H9 (cell line): ENCODE measurements at regions not wholly inside any gene's neighbourhood (a gene's known extent, or its start where the extent isn't known, plus 50 kb on each side); places are given as distances from the start of the nearest gene placed in this dataset.

Source experiments
- DNase-seq: peaks from one replicate; pipeline ENCODE4 v3.0.0-alpha.2; 2017
- H2AFZ ChIP-seq: one replicate; pipeline ENCODE4 v1.6.1; 2013; ENCODE audit warnings: mild to moderate bottlenecking, low read length, control low read depth, moderate library complexity
- H2AK5ac ChIP-seq: 2 replicates; pipeline ENCODE4 v1.6.1; 2013; ENCODE audit warnings: low read length, control low read depth, mixed read lengths; ENCODE audit not compliant: insufficient read length
- H2BK120ac ChIP-seq: one replicate; pipeline ENCODE4 v1.6.1; 2013; ENCODE audit warnings: low read depth, mild to moderate bottlenecking, low read length, control low read depth, inconsistent platforms; ENCODE audit not compliant: poor library complexity, severe bottlenecking
- H2BK12ac ChIP-seq: 2 replicates; pipeline ENCODE4 v1.6.1; 2013; ENCODE audit warnings: low read length, control low read depth, mixed read lengths, low read depth; ENCODE audit not compliant: insufficient read length
- H2BK15ac ChIP-seq: 2 replicates; pipeline ENCODE4 v1.6.1; 2013; ENCODE audit warnings: low read depth, low read length, control low read depth
- H2BK20ac ChIP-seq: one replicate; pipeline ENCODE4 v1.6.1; 2013; ENCODE audit warnings: low read depth, mild to moderate bottlenecking, low read length, control low read depth, inconsistent platforms; ENCODE audit not compliant: poor library complexity, severe bottlenecking
- H2BK5ac ChIP-seq: 2 replicates; pipeline ENCODE4 v1.6.1; 2013; ENCODE audit warnings: low read length, control low read depth, mixed read lengths; ENCODE audit not compliant: insufficient read length
- H3K14ac ChIP-seq: 2 replicates; pipeline ENCODE4 v1.6.1; 2013; ENCODE audit warnings: low read length, control low read depth; ENCODE audit not compliant: insufficient read depth
- H3K18ac ChIP-seq: 2 replicates; pipeline ENCODE4 v1.6.1; 2013; ENCODE audit warnings: low read depth, mild to moderate bottlenecking, mixed read lengths, low read length, control low read depth; ENCODE audit not compliant: insufficient read length
- H3K23ac ChIP-seq: 2 replicates; pipeline ENCODE4 v1.6.1; 2013; ENCODE audit warnings: low read length, control low read depth, mixed read lengths, low read depth; ENCODE audit not compliant: insufficient read length
- H3K23me2 ChIP-seq: 2 replicates; pipeline ENCODE4 v1.6.1; 2013; ENCODE audit warnings: low read depth, mild to moderate bottlenecking, mixed read lengths, low read length, control low read depth; ENCODE audit not compliant: insufficient read length, poor library complexity, severe bottlenecking
- H3K27ac ChIP-seq: 2 replicates; pipeline ENCODE4 v1.5.1; 2013; ENCODE audit warnings: low read length, control low read depth, mixed read lengths, low read depth; ENCODE audit not compliant: insufficient read length
- H3K27me3 ChIP-seq: 2 replicates; pipeline ENCODE4 v1.6.1; 2013; ENCODE audit warnings: low read length, control low read depth, inconsistent platforms; ENCODE audit not compliant: insufficient read depth
- H3K4ac ChIP-seq: 2 replicates; pipeline ENCODE4 v1.6.1; 2013; ENCODE audit warnings: low read depth, mild to moderate bottlenecking, control low read depth, inconsistent platforms, low read length, moderate library complexity
- H3K4me1 ChIP-seq: 2 replicates; pipeline ENCODE4 v1.6.1; 2013; ENCODE audit warnings: low read length, control low read depth, inconsistent platforms; ENCODE audit not compliant: insufficient read depth
- H3K4me2 ChIP-seq: 2 replicates; pipeline ENCODE4 v1.6.1; 2013; ENCODE audit warnings: low read length, control low read depth, mixed read lengths; ENCODE audit not compliant: insufficient read length, insufficient read depth
- H3K56ac ChIP-seq: 2 replicates; pipeline ENCODE4 v1.6.1; 2013; ENCODE audit warnings: low read depth, mild to moderate bottlenecking, mixed read lengths, low read length, control low read depth; ENCODE audit not compliant: insufficient read length
- H3K79me1 ChIP-seq: 2 replicates; pipeline ENCODE4 v1.6.1; 2013; ENCODE audit warnings: low read depth, mild to moderate bottlenecking, moderate library complexity, low read length, control low read depth, inconsistent platforms; ENCODE audit not compliant: insufficient read depth, poor library complexity, severe bottlenecking
- H3K79me2 ChIP-seq: 2 replicates; pipeline ENCODE4 v1.6.1; 2013; ENCODE audit warnings: low read length, control low read depth, inconsistent platforms; ENCODE audit not compliant: insufficient read depth
- H3K9ac ChIP-seq: 2 replicates; pipeline ENCODE4 v1.6.1; 2013; ENCODE audit warnings: low read length, control low read depth, mixed read lengths; ENCODE audit not compliant: insufficient read length; ENCODE audit errors: extremely low read depth
- H3K9me3 ChIP-seq: one replicate; pipeline ENCODE4 v1.6.1; 2013; ENCODE audit warnings: low read depth, low read length, inconsistent platforms; ENCODE audit not compliant: control insufficient read depth
- H3T11ph ChIP-seq: one replicate; pipeline ENCODE4 v1.6.1; 2013; ENCODE audit warnings: mild to moderate bottlenecking, low read length, control low read depth, inconsistent platforms
- H4K20me1 ChIP-seq: one replicate; pipeline ENCODE4 v1.6.1; 2013; ENCODE audit not compliant: control insufficient read depth, insufficient read length, insufficient read depth
- H4K5ac ChIP-seq: 2 replicates; pipeline ENCODE4 v1.6.1; 2013; ENCODE audit warnings: low read depth, mild to moderate bottlenecking, mixed read lengths, low read length, control low read depth; ENCODE audit not compliant: insufficient read length
- H4K8ac ChIP-seq: replicated peaks from 2 replicates; pipeline ENCODE4 v1.6.1; 2013; ENCODE audit warnings: low read length, control low read depth, mixed read lengths, low read depth; ENCODE audit not compliant: insufficient read length
- H4K91ac ChIP-seq: 2 replicates; pipeline ENCODE4 v1.6.1; 2013; ENCODE audit warnings: low read depth, mild to moderate bottlenecking, moderate library complexity, mixed read lengths, low read length, control low read depth; ENCODE audit not compliant: insufficient read length
- H3K27ac Mint-ChIP-seq, 3 experiments: 2 replicates in 2 of 3; 3 replicates in 1 of 3; pipeline ENCODE4 v1.8.0; 2020 to 2021; ENCODE audit warnings: mixed read lengths in 3 of 3, mild to moderate bottlenecking in 1 of 3, moderate library complexity in 1 of 3
- H3K27me3 Mint-ChIP-seq: 2 replicates; pipeline ENCODE4 v1.8.0; 2021; ENCODE audit warnings: low read depth, mild to moderate bottlenecking, moderate library complexity, mixed read lengths
- H3K36me3 Mint-ChIP-seq, 3 experiments: 2 replicates in 2 of 3; 3 replicates in 1 of 3; pipeline ENCODE4 v1.8.0; 2020 to 2021; ENCODE audit warnings: low read depth in 3 of 3, mixed read lengths in 3 of 3; ENCODE audit not compliant: insufficient read depth in 1 of 3
- H3K4me1 Mint-ChIP-seq, 2 experiments: 2 replicates each; pipeline ENCODE4 v1.8.0; 2020; ENCODE audit warnings: mixed read lengths in 2 of 2
- H3K4me3 Mint-ChIP-seq, 2 experiments: 2 replicates in 1 of 2; 3 replicates in 1 of 2; pipeline ENCODE4 v1.8.0; 2020 to 2021; ENCODE audit warnings: mild to moderate bottlenecking in 2 of 2, mixed read lengths in 2 of 2, moderate library complexity in 1 of 2
- H3K9me3 Mint-ChIP-seq, 2 experiments: 2 replicates in 1 of 2; 3 replicates in 1 of 2; pipeline ENCODE4 v1.8.0; 2020; ENCODE audit warnings: mild to moderate bottlenecking in 2 of 2, mixed read lengths in 2 of 2, moderate library complexity in 1 of 2
- CTCF ChIP-seq: fragments of 200-600 bp; sonication (generic); conservative IDR thresholded peaks from 3 replicates; pipeline ENCODE4 v1.8.0; 2021; ENCODE audit warnings: antibody characterized with exemption, mild to moderate bottlenecking
- WGBS: extraction: QIAGEN DNeasy Blood & Tissue Kit; methylation state at CpG from one replicate; pipeline ENCODE4 v1.1.7; 2013; ENCODE audit warnings: missing lambda C conversion rate, low lambda C conversion rate, mixed read lengths; ENCODE audit not compliant: insufficient read length; ENCODE audit errors: extremely low coverage; 5-methylcytosine and 5-hydroxymethylcytosine counted together

GRCh38 chr2:122182616-122183355, 427.3 kb downstream of the TSN start:
- H3K4me2 ChIP-seq = no peak overlapping the region
- Mint-ChIP-seq H3K9me3 (peaks cover 7 to 13% of the 10 kb centered on the region in 2 experiments), H3K36me3 (no peaks in the 10 kb centered on the region; a peak in 2 of 7 replicates), H3K4me1 (no peaks in the 10 kb centered on the region), H3K27me3 (no peaks in the 10 kb centered on the region), H3K27ac (no peak overlapping the region), H3K4me3 (no peak overlapping the region)
- no peak overlapping the region for H3K18ac ChIP-seq
- H2BK20ac ChIP-seq = no peak overlapping the region
- no peaks in the 10 kb centered on the region for H3K79me2 ChIP-seq
- no peaks in the 10 kb centered on the region for H3K4me1 ChIP-seq
- H3K23ac ChIP-seq = no peak overlapping the region
- no peak overlapping the region for H3K9ac ChIP-seq
- no peak overlapping the region for H3K14ac ChIP-seq
- no peak overlapping the region for H4K5ac ChIP-seq
- no peaks in the 10 kb centered on the region for H3K23me2 ChIP-seq
- no peak for DNase-seq
- no peak overlapping the region for H2AK5ac ChIP-seq
- H3K27me3 ChIP-seq = no peaks in the 10 kb centered on the region
- H3K4ac ChIP-seq = no peak overlapping the region
- whole genome bisulfite sequencing = no CpG with 5 or more reads among the region's 5 CpGs
- no peak overlapping the region for H2BK5ac ChIP-seq
- no peak overlapping the region for H3K56ac ChIP-seq
- H3T11ph ChIP-seq = no peak overlapping the region
- H4K8ac ChIP-seq = no peak overlapping the region
- H2BK15ac ChIP-seq = no peak overlapping the region
- H3K9me3 ChIP-seq = no peaks in the 10 kb centered on the region
- no peak overlapping the region for H2BK12ac ChIP-seq
- H4K91ac ChIP-seq = no peak overlapping the region
- no peaks in the 10 kb centered on the region for H3K79me1 ChIP-seq
- no peak overlapping the region for H2AFZ ChIP-seq
- no peaks in the 10 kb centered on the region for H4K20me1 ChIP-seq
- no peak for TF ChIP-seq CTCF
- no peak overlapping the region for H2BK120ac ChIP-seq
- no peak overlapping the region for H3K27ac ChIP-seq
